Astrocyte (in vitro differentiated cells and primary cell): ENCODE measurements at regions not wholly inside any gene's neighbourhood (a gene's known extent, or its start where the extent isn't known, plus 50 kb on each side); places are given as distances from the start of the nearest gene placed in this dataset.
"Not testable (repeated sequence)": the region's sequence is repeated elsewhere in the genome, so short reads cannot be mapped to it uniquely, and the experiment has no call there.

ENCODE experiments used
- DNase-seq: peaks from one replicate; pipeline ENCODE4 v3.0.0-alpha.2; 2010; ENCODE audit warnings: low read depth
- FAIRE-seq: peaks from 2 replicates; lab custom pipeline; 2011; peaks lifted over from hg19 to GRCh38; lab: Jason Lieb, UNC
- H2AFZ ChIP-seq: 2 replicates; pipeline ENCODE4 v1.6.0; 2012; ENCODE audit warnings: low read depth, low read length, inconsistent platforms
- H3K27ac ChIP-seq: 2 replicates; pipeline ENCODE4 v1.5.1; 2011; ENCODE audit warnings: low read depth, low read length, inconsistent platforms
- H3K27me3 ChIP-seq: 2 replicates; pipeline ENCODE4 v1.6.0; 2011; ENCODE audit warnings: low read length, inconsistent platforms; ENCODE audit not compliant: insufficient read depth
- H3K36me3 ChIP-seq: 2 replicates; pipeline ENCODE4 v1.5.1; 2011; ENCODE audit warnings: low read length, inconsistent platforms; ENCODE audit not compliant: insufficient read depth
- H3K4me1 ChIP-seq: 2 replicates; pipeline ENCODE4 v1.5.1; 2011; ENCODE audit warnings: low read length, inconsistent platforms; ENCODE audit not compliant: insufficient read depth
- H3K4me2 ChIP-seq: 2 replicates; pipeline ENCODE4 v1.6.0; 2012; ENCODE audit warnings: low read length, inconsistent platforms
- H3K4me3 ChIP-seq: 2 replicates; pipeline ENCODE4 v1.5.1; 2011; ENCODE audit warnings: low read depth, mild to moderate bottlenecking, low read length, inconsistent platforms; ENCODE audit not compliant: insufficient read depth
- H3K79me2 ChIP-seq: 2 replicates; pipeline ENCODE4 v1.6.0; 2012; ENCODE audit warnings: mild to moderate bottlenecking, low read length, inconsistent platforms; ENCODE audit not compliant: insufficient read depth
- H3K9ac ChIP-seq: 2 replicates; pipeline ENCODE4 v1.6.0; 2012; ENCODE audit warnings: mild to moderate bottlenecking, low read length, inconsistent platforms
- H3K9me3 ChIP-seq: 2 replicates; pipeline ENCODE4 v1.5.1; 2012; ENCODE audit warnings: low read depth, mild to moderate bottlenecking, low read length, inconsistent platforms; ENCODE audit not compliant: insufficient read depth
- H4K20me1 ChIP-seq: 2 replicates; pipeline ENCODE4 v1.6.0; 2012; ENCODE audit warnings: low read length, inconsistent platforms; ENCODE audit not compliant: insufficient read depth
- H3K27ac Mint-ChIP-seq: one replicate; pipeline ENCODE4 v1.8.0; 2021; ENCODE audit warnings: mild to moderate bottlenecking, mixed read lengths; ENCODE audit not compliant: unreplicated experiment
- H3K27me3 Mint-ChIP-seq: one replicate; pipeline ENCODE4 v1.8.0; 2021; ENCODE audit warnings: low read depth, mixed read lengths; ENCODE audit not compliant: unreplicated experiment
- H3K36me3 Mint-ChIP-seq: one replicate; pipeline ENCODE4 v1.8.0; 2021; ENCODE audit warnings: low read depth, mixed read lengths; ENCODE audit not compliant: unreplicated experiment
- H3K4me1 Mint-ChIP-seq: one replicate; pipeline ENCODE4 v1.8.0; 2021; ENCODE audit warnings: low read depth, mixed read lengths; ENCODE audit not compliant: unreplicated experiment
- H3K4me3 Mint-ChIP-seq: one replicate; pipeline ENCODE4 v1.8.0; 2021; ENCODE audit warnings: mild to moderate bottlenecking, moderate library complexity, mixed read lengths; ENCODE audit not compliant: unreplicated experiment
- H3K9me3 Mint-ChIP-seq: one replicate; pipeline ENCODE4 v1.8.0; 2021; ENCODE audit warnings: mild to moderate bottlenecking, mixed read lengths; ENCODE audit not compliant: unreplicated experiment
- EZH2 ChIP-seq: IDR thresholded peaks from 2 replicates; pipeline ENCODE4 v1.6.1; 2012; ENCODE audit warnings: mild to moderate bottlenecking, low read length, inconsistent platforms; ENCODE audit not compliant: insufficient read depth
- TF ChIP-seq, protein P1 (sequence below): IDR thresholded peaks from 2 replicates; pipeline ENCODE4 v1.5.1; 2011; ENCODE audit warnings: low read depth, mild to moderate bottlenecking, inconsistent platforms, low read length, moderate library complexity; ENCODE audit not compliant: insufficient read depth

DNA sequence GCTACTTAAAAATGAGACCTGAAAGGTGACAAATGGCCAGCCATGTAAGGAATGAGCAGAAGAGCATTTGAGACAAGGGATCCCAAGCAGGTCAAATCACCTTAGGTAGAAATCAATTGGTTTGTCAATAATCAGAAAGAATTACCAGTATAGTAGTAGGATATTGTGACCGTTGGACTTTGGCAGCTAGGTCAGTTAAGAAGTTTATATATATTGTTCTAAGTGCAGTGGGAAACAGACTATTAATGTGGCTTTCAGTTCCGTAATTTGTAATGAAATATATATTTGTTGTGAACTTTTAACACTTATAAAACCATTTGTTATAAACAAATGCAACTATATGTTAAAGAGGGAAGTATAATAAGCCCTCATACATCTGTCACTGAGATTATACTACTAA, 807.9 kb upstream of the SPRY2 start:
- Histone ChIP-seq H3K27me3 (no peaks in the 10 kb centered on the region), H4K20me1 (no peaks in the 10 kb centered on the region), H3K79me2 (no peaks in the 10 kb centered on the region), H3K9me3 (no peaks in the 10 kb centered on the region), H3K36me3 (no peaks in the 10 kb centered on the region), H3K4me2 (no peak overlapping the region), H2AFZ (no peak overlapping the region), H3K4me3 (no peak overlapping the region), H3K4me1 (no peaks in the 10 kb centered on the region), H3K27ac (no peak overlapping the region), H3K9ac (no peak overlapping the region)
- TF ChIP-seq, protein P1, sequence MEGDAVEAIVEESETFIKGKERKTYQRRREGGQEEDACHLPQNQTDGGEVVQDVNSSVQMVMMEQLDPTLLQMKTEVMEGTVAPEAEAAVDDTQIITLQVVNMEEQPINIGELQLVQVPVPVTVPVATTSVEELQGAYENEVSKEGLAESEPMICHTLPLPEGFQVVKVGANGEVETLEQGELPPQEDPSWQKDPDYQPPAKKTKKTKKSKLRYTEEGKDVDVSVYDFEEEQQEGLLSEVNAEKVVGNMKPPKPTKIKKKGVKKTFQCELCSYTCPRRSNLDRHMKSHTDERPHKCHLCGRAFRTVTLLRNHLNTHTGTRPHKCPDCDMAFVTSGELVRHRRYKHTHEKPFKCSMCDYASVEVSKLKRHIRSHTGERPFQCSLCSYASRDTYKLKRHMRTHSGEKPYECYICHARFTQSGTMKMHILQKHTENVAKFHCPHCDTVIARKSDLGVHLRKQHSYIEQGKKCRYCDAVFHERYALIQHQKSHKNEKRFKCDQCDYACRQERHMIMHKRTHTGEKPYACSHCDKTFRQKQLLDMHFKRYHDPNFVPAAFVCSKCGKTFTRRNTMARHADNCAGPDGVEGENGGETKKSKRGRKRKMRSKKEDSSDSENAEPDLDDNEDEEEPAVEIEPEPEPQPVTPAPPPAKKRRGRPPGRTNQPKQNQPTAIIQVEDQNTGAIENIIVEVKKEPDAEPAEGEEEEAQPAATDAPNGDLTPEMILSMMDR = no peak
- TF ChIP-seq EZH2 = no peak
- FAIRE-seq (no peak), DNase-seq (no peak)
- Mint-ChIP-seq H3K36me3 (no peaks in the 10 kb centered on the region), H3K4me1 (no peaks in the 10 kb centered on the region), H3K27ac (no peak overlapping the region), H3K9me3 (peaks cover 2% of the 10 kb centered on the region), H3K4me3 (no peak overlapping the region), H3K27me3 (no peaks in the 10 kb centered on the region)

DNA sequence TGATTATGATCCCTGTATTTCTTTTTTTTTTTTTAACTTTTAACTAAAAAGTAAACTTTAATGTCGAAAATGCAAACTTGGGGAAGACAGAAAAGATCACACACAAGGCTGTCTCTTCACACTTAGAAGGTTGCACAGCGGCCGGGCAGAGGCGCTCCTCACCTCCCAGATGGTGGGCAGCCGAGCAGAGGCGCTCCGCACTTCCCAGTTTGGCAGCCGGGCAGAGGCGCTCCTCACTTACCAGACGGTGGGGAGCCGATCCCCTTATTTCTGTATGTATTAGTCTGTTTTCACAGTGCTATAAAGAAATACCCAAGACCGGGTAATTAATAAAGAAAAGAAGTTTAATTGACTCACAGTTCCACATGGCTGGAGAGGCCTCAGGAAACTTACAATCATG, 805.6 kb upstream of the SPRY2 start:
- H3K27me3 ChIP-seq, H3K36me3 ChIP-seq, H3K4me3 ChIP-seq, H2AFZ ChIP-seq, DNase-seq, H3K9me3 Mint-ChIP-seq, H3K79me2 ChIP-seq, H3K9ac ChIP-seq, H3K4me1 ChIP-seq, H3K27me3 Mint-ChIP-seq, H3K36me3 Mint-ChIP-seq, H3K27ac Mint-ChIP-seq, FAIRE-seq, H3K4me2 ChIP-seq, H3K27ac ChIP-seq, H3K4me3 Mint-ChIP-seq, H3K9me3 ChIP-seq, H3K4me1 Mint-ChIP-seq, H4K20me1 ChIP-seq: not testable (repeated sequence)

DNA sequence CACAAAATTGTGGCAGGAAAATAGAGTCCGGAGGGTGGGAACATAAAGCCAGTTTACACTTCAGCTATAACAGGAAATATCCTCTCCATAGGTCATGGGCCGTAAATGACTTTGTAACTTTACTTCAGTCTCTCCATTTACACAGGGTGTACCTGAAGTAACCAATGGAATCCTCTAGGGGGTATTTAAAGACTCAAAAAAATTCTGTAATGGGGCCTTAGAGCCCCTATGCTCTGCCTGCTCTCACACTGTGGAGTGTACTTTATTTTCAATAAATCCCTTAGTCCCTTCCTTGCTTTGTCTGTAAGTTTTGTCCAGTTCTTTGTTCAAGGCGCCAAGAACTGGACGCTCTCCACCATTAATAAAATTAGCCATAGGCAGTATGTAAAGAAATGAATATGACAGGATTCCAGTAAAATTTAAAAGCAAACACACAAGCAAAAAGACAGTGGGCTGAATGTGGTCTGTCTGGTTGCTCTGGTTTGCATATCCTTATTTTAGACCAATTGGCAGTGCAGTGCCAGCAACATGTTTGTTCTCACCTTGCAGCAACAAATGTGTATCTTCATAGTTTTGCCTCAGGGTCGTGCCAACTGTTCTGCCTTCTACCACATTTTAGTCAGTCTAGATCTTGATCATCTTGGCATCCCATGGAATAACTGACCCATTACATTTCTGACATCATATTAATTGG, 801.5 kb upstream of the SPRY2 start:
- no peak overlapping the region for H3K4me3 Mint-ChIP-seq
- TF ChIP-seq, protein P1 = no peak
- no peak for TF ChIP-seq EZH2
- Histone ChIP-seq H3K4me1 (no peaks in the 10 kb centered on the region), H4K20me1 (no peaks in the 10 kb centered on the region), H2AFZ (no peak overlapping the region), H3K27me3 (no peaks in the 10 kb centered on the region), H3K79me2 (no peaks in the 10 kb centered on the region), H3K9ac (no peak overlapping the region), H3K4me2 (no peak overlapping the region), H3K27ac (no peak overlapping the region), H3K9me3 (no peaks in the 10 kb centered on the region), H3K4me3 (no peak overlapping the region), H3K36me3 (no peaks in the 10 kb centered on the region)
- no peak for FAIRE-seq
- no peaks in the 10 kb centered on the region for H3K27me3 Mint-ChIP-seq
- no peaks in the 10 kb centered on the region for H3K9me3 Mint-ChIP-seq
- peaks cover 10% of the 10 kb centered on the region for H3K4me1 Mint-ChIP-seq
- no peak for DNase-seq
- no peaks in the 10 kb centered on the region for H3K36me3 Mint-ChIP-seq
- H3K27ac Mint-ChIP-seq = no peak overlapping the region
